Uterus (tissue), 3 donors: ENCODE measurements at regions not wholly inside any gene's neighbourhood (a gene's known extent, or its start where the extent isn't known, plus 50 kb on each side); places are given as distances from the start of the nearest gene placed in this dataset.

Experiments
- DNase-seq, 2 donors: peaks; one replicate each; pipeline ENCODE4 v3.0.0-alpha.2; 2019 to 2020
- H3K27ac ChIP-seq, 2 donors: fragments of 200-600 bp; sonication (generic); 1 replicate in 1 of 2; 2 replicates in 1 of 2; pipeline ENCODE4 v1.5.1; 2016 to 2018
- H3K27me3 ChIP-seq, 2 donors: fragments of 200-600 bp; sonication (generic); one replicate each; pipeline ENCODE4 v1.5.1; 2018 to 2019; ENCODE audit warnings: control low read depth in 1 of 2
- H3K36me3 ChIP-seq, 2 donors: fragments of 200-600 bp; sonication (generic); one replicate each; pipeline ENCODE4 v1.5.1; 2019; ENCODE audit warnings: control low read depth in 1 of 2
- H3K4me1 ChIP-seq, 2 donors: fragments of 200-600 bp; sonication (generic); one replicate each; pipeline ENCODE4 v1.5.1; 2018 to 2019; ENCODE audit warnings: control low read depth in 1 of 2
- H3K4me3 ChIP-seq, 2 donors: fragments of 200-600 bp; sonication (generic); 1 replicate in 1 of 2; 2 replicates in 1 of 2; pipeline ENCODE4 v1.5.1; 2018 to 2019; ENCODE audit warnings: mild to moderate bottlenecking in 1 of 2
- H3K9me3 ChIP-seq, 2 donors: fragments of 200-600 bp; sonication (generic); one replicate each; pipeline ENCODE4 v1.5.1; 2019; ENCODE audit warnings: control low read depth in 1 of 2
- POLR2A ChIP-seq, 2 donors: fragments of 450-650 bp; IDR thresholded peaks; one replicate each; pipeline ENCODE4 v1.6.1; 2016; ENCODE audit warnings: antibody characterized with exemption in 2 of 2, mild to moderate bottlenecking in 1 of 2, moderate library complexity in 1 of 2
- intact Hi-C: fragments of 100-400 bp; cut with DNase I; formaldehyde crosslinking; loops from one replicate; pipeline ENCODE4 v1.15.1; 2023; ENCODE audit warnings: low total_unique reads
- TF ChIP-seq, protein P1 (sequence below), 4 experiments: fragments of 200-600 bp in 2 of 4; fragments of 450-650 bp in 2 of 4; sonication (generic) in 2 of 4; IDR thresholded peaks; one replicate each; pipeline ENCODE4 v1.5.1; 2016 to 2019; ENCODE audit warnings: antibody characterized with exemption in 4 of 4, mild to moderate bottlenecking in 2 of 4, moderate library complexity in 1 of 4
- donor health status: DM: yes; HTN: yes; CAD: no.

GRCh38 chr17:72379516-72379915 lies 258.7 kb downstream of the SOX9 start:
- Histone ChIP-seq H3K27me3 (peaks cover 0 to 3% of the 10 kb centered on the region in 2 donors), H3K9me3 (no peaks in the 10 kb centered on the region), H3K36me3 (no peaks in the 10 kb centered on the region), H3K4me3 (no peak overlapping the region), H3K4me1 (no peaks in the 10 kb centered on the region), H3K27ac (no peak overlapping the region)
- no peak for DNase-seq
- TF ChIP-seq, protein P1, sequence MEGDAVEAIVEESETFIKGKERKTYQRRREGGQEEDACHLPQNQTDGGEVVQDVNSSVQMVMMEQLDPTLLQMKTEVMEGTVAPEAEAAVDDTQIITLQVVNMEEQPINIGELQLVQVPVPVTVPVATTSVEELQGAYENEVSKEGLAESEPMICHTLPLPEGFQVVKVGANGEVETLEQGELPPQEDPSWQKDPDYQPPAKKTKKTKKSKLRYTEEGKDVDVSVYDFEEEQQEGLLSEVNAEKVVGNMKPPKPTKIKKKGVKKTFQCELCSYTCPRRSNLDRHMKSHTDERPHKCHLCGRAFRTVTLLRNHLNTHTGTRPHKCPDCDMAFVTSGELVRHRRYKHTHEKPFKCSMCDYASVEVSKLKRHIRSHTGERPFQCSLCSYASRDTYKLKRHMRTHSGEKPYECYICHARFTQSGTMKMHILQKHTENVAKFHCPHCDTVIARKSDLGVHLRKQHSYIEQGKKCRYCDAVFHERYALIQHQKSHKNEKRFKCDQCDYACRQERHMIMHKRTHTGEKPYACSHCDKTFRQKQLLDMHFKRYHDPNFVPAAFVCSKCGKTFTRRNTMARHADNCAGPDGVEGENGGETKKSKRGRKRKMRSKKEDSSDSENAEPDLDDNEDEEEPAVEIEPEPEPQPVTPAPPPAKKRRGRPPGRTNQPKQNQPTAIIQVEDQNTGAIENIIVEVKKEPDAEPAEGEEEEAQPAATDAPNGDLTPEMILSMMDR (IDR thresholded peaks at IDR 0.05) = no peak
- no peak for TF ChIP-seq POLR2A (IDR thresholded peaks at IDR 0.05)
- intact Hi-C loops = no loop called here

DNA sequence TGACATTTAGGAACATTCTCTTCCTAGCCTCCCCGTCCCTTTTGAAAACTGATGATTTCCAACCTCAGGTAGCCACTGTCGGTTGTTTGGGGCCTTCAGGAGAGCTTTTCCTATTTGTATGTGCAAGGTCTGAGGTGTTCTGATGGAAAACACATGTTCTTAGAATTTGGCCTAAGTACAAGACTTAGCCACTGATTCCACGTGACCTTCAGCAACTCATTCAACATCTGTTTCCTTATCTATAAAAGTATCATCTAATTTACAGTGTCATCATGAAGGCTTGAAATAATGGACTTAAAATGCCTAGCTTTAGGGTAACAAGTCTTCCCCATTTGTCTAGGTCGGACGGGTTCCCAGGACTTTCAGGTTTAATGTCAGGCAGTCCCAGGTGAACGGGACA lies 259.3 kb downstream of the SOX9 start:
- no peaks in the 10 kb centered on the region for H3K9me3 ChIP-seq
- no peak overlapping the region for H3K4me3 ChIP-seq
- no peaks in the 10 kb centered on the region for H3K36me3 ChIP-seq
- H3K4me1 ChIP-seq = no peaks in the 10 kb centered on the region
- H3K27me3 ChIP-seq = peaks cover 0 to 6% of the 10 kb centered on the region in 2 donors
- intact Hi-C loops = no loop called here
- TF ChIP-seq, protein P1 (IDR thresholded peaks at IDR 0.05) = no peak
- no peak for TF ChIP-seq POLR2A (IDR thresholded peaks at IDR 0.05)
- H3K27ac ChIP-seq = no peak overlapping the region
- no peak for DNase-seq

DNA sequence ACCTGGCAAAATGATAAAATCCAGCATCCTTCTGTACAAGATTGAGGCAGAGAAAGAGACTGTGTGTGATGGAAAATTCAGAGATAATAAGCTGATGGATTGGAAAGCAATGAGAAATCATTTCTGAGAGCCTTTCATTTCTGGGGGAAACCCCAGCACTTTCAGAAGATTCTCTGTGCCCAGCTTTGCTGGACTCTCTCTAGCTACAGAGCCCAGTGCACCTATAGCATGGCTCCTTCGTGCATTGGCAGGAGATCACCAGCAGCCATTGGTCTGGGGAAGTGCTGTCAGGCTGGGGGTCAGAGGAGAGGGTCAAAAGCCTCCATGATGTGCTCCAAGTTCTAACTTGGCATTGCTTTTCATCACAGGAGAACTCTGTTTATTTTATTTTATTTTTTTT lies 259.9 kb downstream of the SOX9 start:
- H3K4me3 ChIP-seq = no peak overlapping the region

GRCh38 chr17:72381597-72382397 lies 261.0 kb downstream of the SOX9 start:
- no peak for TF ChIP-seq POLR2A (IDR thresholded peaks at IDR 0.05)
- TF ChIP-seq, protein P1 (IDR thresholded peaks at IDR 0.05) = no peak
- no peak overlapping the region for H3K27ac ChIP-seq
- H3K9me3 ChIP-seq = no peaks in the 10 kb centered on the region
- no peak for DNase-seq
- H3K4me3 ChIP-seq = no peak overlapping the region
- H3K4me1 ChIP-seq = no peaks in the 10 kb centered on the region
- no peaks in the 10 kb centered on the region for H3K36me3 ChIP-seq
- intact Hi-C loops = no loop called here
- peaks cover 0 to 6% of the 10 kb centered on the region in 2 donors for H3K27me3 ChIP-seq

More for the DNA sequence above, 259.9 kb downstream of the SOX9 start:
- intact Hi-C loops = no loop called here
- Histone ChIP-seq H3K4me1 (no peaks in the 10 kb centered on the region), H3K27me3 (peaks cover 0 to 6% of the 10 kb centered on the region in 2 donors), H3K9me3 (no peaks in the 10 kb centered on the region), H3K36me3 (no peaks in the 10 kb centered on the region), H3K27ac (no peak overlapping the region)
- TF ChIP-seq, protein P1 (IDR thresholded peaks at IDR 0.05) = no peak
- no peak for TF ChIP-seq POLR2A (IDR thresholded peaks at IDR 0.05)
- DNase-seq = no peak

DNA sequence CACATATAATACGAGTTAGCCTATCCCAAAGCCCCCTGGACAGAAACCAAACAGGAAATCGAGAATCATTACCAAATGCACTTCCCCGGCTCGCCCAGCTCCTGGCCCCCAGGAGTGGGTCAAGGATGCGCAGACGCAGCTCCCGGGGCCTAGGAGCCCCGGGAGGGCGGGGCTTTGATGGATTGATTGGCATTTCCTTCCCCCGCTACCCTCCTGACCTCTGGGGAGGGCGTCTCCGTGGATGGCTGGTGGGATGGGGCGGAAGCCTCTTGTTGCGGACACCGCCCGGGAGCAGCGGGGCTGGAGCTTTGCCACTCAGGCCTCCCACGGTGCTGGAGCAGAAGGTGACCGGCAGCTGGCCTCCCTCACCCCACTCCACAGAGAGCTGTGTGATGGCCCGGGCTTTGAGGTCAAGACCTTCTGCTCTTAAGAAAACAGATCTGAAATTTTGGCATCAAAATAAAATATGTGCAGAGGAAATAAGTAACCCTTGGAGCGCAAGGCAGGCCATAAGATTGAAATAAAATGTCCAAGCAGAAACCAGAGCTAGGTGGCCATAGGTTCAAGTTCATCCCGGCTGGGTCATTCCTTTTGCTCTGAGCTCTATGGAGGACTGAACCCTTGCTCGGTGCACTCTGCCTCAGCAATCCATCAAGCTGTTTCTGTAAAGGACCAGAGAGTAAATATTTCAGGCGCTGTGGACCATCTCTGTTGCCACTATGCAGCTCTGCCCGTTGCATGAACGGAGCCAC lies 262.3 kb downstream of the SOX9 start:
- no peaks in the 10 kb centered on the region for H3K36me3 ChIP-seq
- peaks cover 0 to 6% of the 10 kb centered on the region in 2 donors for H3K27me3 ChIP-seq
- H3K4me3 ChIP-seq = no peak overlapping the region
- H3K27ac ChIP-seq = no peak overlapping the region
- DNase-seq = no peak
- no peaks in the 10 kb centered on the region for H3K9me3 ChIP-seq
- TF ChIP-seq, protein P1 (IDR thresholded peaks at IDR 0.05) = no peak
- TF ChIP-seq POLR2A (IDR thresholded peaks at IDR 0.05) = no peak
- H3K4me1 ChIP-seq = no peaks in the 10 kb centered on the region
- intact Hi-C loops = no loop called here
